ENCODE measurements at regions not wholly inside any gene's neighbourhood (a gene's known extent, or its start where the extent isn't known, plus 50 kb on each side); places are given as distances from the start of the nearest gene placed in this dataset.

DNA sequence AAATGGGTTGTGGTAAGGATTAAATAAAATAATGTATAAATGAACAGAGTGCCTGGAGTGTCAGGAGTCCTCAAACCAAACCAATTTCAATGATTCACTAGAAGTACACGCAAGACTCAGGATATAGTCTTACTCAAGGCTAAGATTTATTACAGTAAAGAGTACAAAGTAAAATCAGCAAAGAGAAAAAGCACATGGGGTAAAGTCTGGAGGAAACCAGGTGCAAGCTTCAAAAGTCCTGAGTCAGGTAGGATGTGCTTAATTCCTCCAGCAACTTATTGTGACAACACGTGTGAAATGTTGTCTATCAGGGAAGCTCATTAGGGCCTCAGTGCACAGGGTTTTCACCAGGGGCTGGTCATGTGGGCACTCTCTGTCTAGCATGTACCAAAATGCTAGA, 105.8 kb upstream of the NAP1L1 start:
- Histone ChIP-seq H3K9me3 (ENCODE audit: control extremely low read depth in 1 of 3, control insufficient read depth in 2 of 3, insufficient read depth in 1 of 3, low read length in 2 of 3) (no peaks in the 10 kb centered on the region), H2AFZ (ENCODE audit: insufficient read depth, low read depth, low read length, poor library complexity, severe bottlenecking) (no peak overlapping the region), H3K79me2 (ENCODE audit: control insufficient read depth, insufficient read depth, low read length) (no peaks in the 10 kb centered on the region), H3K4me3 (ENCODE audit: control extremely low read depth in 1 of 5, extremely low read depth in 1 of 5, insufficient read depth in 1 of 5, low read depth in 2 of 5, low read length in 4 of 5) (no peak overlapping the region), H3K36me3 (replicated peaks in 1 of 2; ENCODE audit: control extremely low read depth in 1 of 2, control insufficient read depth in 1 of 2, extremely low read depth in 1 of 2, insufficient read depth in 2 of 2, low read length in 1 of 2) (no peaks in the 10 kb centered on the region), H3K4me2 (replicated peaks; ENCODE audit: low read depth, low read length, poor library complexity, severe bottlenecking) (no peak overlapping the region), H3K27ac (ENCODE audit: low read length in 2 of 2) (no peak overlapping the region), H3K9ac (ENCODE audit: low read length) (no peak overlapping the region), H4K20me1 (ENCODE audit: control insufficient read depth, insufficient read depth, low read length, poor library complexity, severe bottlenecking) (no peaks in the 10 kb centered on the region), H3K27me3 (replicated peaks in 1 of 4; ENCODE audit: control extremely low read depth in 1 of 4, control insufficient read depth in 3 of 4, insufficient read depth in 4 of 4, low read length in 3 of 4) (peaks cover 0 to 2% (median 0%) of the 10 kb centered on the region in 4 experiments), H3K4me1 (ENCODE audit: control insufficient read depth in 2 of 2, insufficient read depth in 2 of 2, low read length in 2 of 2) (no peaks in the 10 kb centered on the region)
- no peaks in the 10 kb centered on the region for H3K4me1 Mint-ChIP-seq
- TF ChIP-seq EZH2 (IDR thresholded peaks at IDR 0.05; ENCODE audit: borderline replicate concordance, insufficient read depth, low read depth, low read length, poor library complexity, severe bottlenecking), result no peak
- TF ChIP-seq, protein P1, sequence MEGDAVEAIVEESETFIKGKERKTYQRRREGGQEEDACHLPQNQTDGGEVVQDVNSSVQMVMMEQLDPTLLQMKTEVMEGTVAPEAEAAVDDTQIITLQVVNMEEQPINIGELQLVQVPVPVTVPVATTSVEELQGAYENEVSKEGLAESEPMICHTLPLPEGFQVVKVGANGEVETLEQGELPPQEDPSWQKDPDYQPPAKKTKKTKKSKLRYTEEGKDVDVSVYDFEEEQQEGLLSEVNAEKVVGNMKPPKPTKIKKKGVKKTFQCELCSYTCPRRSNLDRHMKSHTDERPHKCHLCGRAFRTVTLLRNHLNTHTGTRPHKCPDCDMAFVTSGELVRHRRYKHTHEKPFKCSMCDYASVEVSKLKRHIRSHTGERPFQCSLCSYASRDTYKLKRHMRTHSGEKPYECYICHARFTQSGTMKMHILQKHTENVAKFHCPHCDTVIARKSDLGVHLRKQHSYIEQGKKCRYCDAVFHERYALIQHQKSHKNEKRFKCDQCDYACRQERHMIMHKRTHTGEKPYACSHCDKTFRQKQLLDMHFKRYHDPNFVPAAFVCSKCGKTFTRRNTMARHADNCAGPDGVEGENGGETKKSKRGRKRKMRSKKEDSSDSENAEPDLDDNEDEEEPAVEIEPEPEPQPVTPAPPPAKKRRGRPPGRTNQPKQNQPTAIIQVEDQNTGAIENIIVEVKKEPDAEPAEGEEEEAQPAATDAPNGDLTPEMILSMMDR (IDR thresholded peaks at IDR 0.05), result no peak
- ChIA-PET POLR2A (no interaction called here), CTCF (no interaction called here)
- peaks cover 24% of the 10 kb centered on the region for H3K27me3 Mint-ChIP-seq
- DNase-seq (no peak), ATAC-seq (ENCODE audit: low read depth) (no peak)
- intact Hi-C loops (cut with micrococcal nuclease), result no loop called here
- H3K27ac Mint-ChIP-seq, result no peak overlapping the region
- no peak overlapping the region for H3K4me3 Mint-ChIP-seq
- H3K9me3 Mint-ChIP-seq (ENCODE audit: insufficient read depth), result no peaks in the 10 kb centered on the region
- WGBS (ENCODE audit: insufficient coverage), result 100% methylated on average over 1 of the region's 2 CpGs

- H3K9ac ChIP-seq (ENCODE audit: low read length), result no peak overlapping the region
- no peak overlapping the region for H3K4me3 ChIP-seq (ENCODE audit: control extremely low read depth in 1 of 5, extremely low read depth in 1 of 5, insufficient read depth in 1 of 5, low read depth in 2 of 5, low read length in 4 of 5)
- ATAC-seq (ENCODE audit: low read depth), result no peak
- H3K27me3 ChIP-seq (replicated peaks in 1 of 4; ENCODE audit: control extremely low read depth in 1 of 4, control insufficient read depth in 3 of 4, insufficient read depth in 4 of 4, low read length in 3 of 4), result peaks cover 0 to 2% (median 0%) of the 10 kb centered on the region in 4 experiments
- ChIA-PET CTCF (no interaction called here), POLR2A (no interaction called here)
- no peaks in the 10 kb centered on the region for H4K20me1 ChIP-seq (ENCODE audit: control insufficient read depth, insufficient read depth, low read length, poor library complexity, severe bottlenecking)
- TF ChIP-seq, protein P1 (IDR thresholded peaks at IDR 0.05), result no peak
- no peak for TF ChIP-seq EZH2 (IDR thresholded peaks at IDR 0.05; ENCODE audit: borderline replicate concordance, insufficient read depth, low read depth, low read length, poor library complexity, severe bottlenecking)
- H3K9me3 ChIP-seq (ENCODE audit: control extremely low read depth in 1 of 3, control insufficient read depth in 2 of 3, insufficient read depth in 1 of 3, low read length in 2 of 3), result no peaks in the 10 kb centered on the region
- H3K4me3 Mint-ChIP-seq, result no peak overlapping the region
- no peak overlapping the region for H3K27ac Mint-ChIP-seq
- H3K4me2 ChIP-seq (replicated peaks; ENCODE audit: low read depth, low read length, poor library complexity, severe bottlenecking), result no peak overlapping the region
- no peaks in the 10 kb centered on the region for H3K4me1 Mint-ChIP-seq
- H3K36me3 ChIP-seq (replicated peaks in 1 of 2; ENCODE audit: control extremely low read depth in 1 of 2, control insufficient read depth in 1 of 2, extremely low read depth in 1 of 2, insufficient read depth in 2 of 2, low read length in 1 of 2), result no peaks in the 10 kb centered on the region
- intact Hi-C loops (cut with micrococcal nuclease), result no loop called here
- peaks cover 24% of the 10 kb centered on the region for H3K27me3 Mint-ChIP-seq
- no peak for DNase-seq
- no peaks in the 10 kb centered on the region for H3K4me1 ChIP-seq (ENCODE audit: control insufficient read depth in 2 of 2, insufficient read depth in 2 of 2, low read length in 2 of 2)
- WGBS (ENCODE audit: insufficient coverage), result 100% methylated on average over 1 of the region's 2 CpGs
- no peak overlapping the region for H2AFZ ChIP-seq (ENCODE audit: insufficient read depth, low read depth, low read length, poor library complexity, severe bottlenecking)
- H3K27ac ChIP-seq (ENCODE audit: low read length in 2 of 2), result no peak overlapping the region
- no peaks in the 10 kb centered on the region for H3K79me2 ChIP-seq (ENCODE audit: control insufficient read depth, insufficient read depth, low read length)
- H3K9me3 Mint-ChIP-seq (ENCODE audit: insufficient read depth), result no peaks in the 10 kb centered on the region
Observed at GRCh38 chr12:76189851-76190250, 105.4 kb upstream of the NAP1L1 start.
